Parathyroid adenoma (tissue), 2 donors: ENCODE measurements at regions not wholly inside any gene's neighbourhood (a gene's known extent, or its start where the extent isn't known, plus 50 kb on each side); places are given as distances from the start of the nearest gene placed in this dataset.

Experiments
- H2AFZ ChIP-seq: fragments of 300-600 bp; sonication (generic); one replicate; pipeline ENCODE4 v1.7.0; 2017; ENCODE audit warnings: antibody characterized with exemption, mild to moderate bottlenecking
- H3K27ac ChIP-seq: fragments of 300-600 bp; sonication (generic); one replicate; pipeline ENCODE4 v1.7.0; 2017
- H3K27me3 ChIP-seq: fragments of 300-600 bp; sonication (generic); one replicate; pipeline ENCODE4 v1.7.0; 2017; ENCODE audit warnings: low read length; ENCODE audit not compliant: control insufficient read depth, insufficient read depth
- H3K36me3 ChIP-seq: fragments of 300-600 bp; sonication (generic); one replicate; pipeline ENCODE4 v1.7.0; 2017; ENCODE audit warnings: low read length; ENCODE audit not compliant: control insufficient read depth, insufficient read depth
- H3K4me1 ChIP-seq: fragments of 300-600 bp; sonication (generic); one replicate; pipeline ENCODE4 v1.7.0; 2017; ENCODE audit warnings: control low read depth
- H3K4me2 ChIP-seq: fragments of 300-600 bp; sonication (generic); one replicate; pipeline ENCODE4 v1.7.0; 2017; ENCODE audit warnings: low read length
- H3K4me3 ChIP-seq: fragments of 300-600 bp; sonication (generic); one replicate; pipeline ENCODE4 v1.7.0; 2017; ENCODE audit warnings: low read depth, low read length
- H3K79me2 ChIP-seq: fragments of 300-600 bp; sonication (generic); one replicate; pipeline ENCODE4 v1.7.0; 2017; ENCODE audit warnings: control low read depth
- H3K9ac ChIP-seq: fragments of 300-600 bp; sonication (generic); one replicate; pipeline ENCODE4 v1.7.0; 2017; ENCODE audit warnings: mild to moderate bottlenecking
- H3K9me3 ChIP-seq: fragments of 300-600 bp; sonication (generic); one replicate; pipeline ENCODE4 v1.7.0; 2017; ENCODE audit warnings: low read length; ENCODE audit not compliant: control insufficient read depth
- CTCF ChIP-seq: fragments of 300-600 bp; sonication (generic); IDR thresholded peaks from one replicate; pipeline ENCODE4 v1.7.0; 2017; ENCODE audit warnings: antibody characterized with exemption, mild to moderate bottlenecking
- donor health status: primary hyperparathyroidism.

- no peak overlapping the region for H2AFZ ChIP-seq
- H3K9me3 ChIP-seq, result no peaks in the 10 kb centered on the region
- H3K4me2 ChIP-seq, result no peak overlapping the region
- H3K27ac ChIP-seq, result no peak overlapping the region
- no peak overlapping the region for H3K4me3 ChIP-seq
- H3K79me2 ChIP-seq, result no peaks in the 10 kb centered on the region
- no peaks in the 10 kb centered on the region for H3K27me3 ChIP-seq
- peak; percentile 19 for TF ChIP-seq CTCF
- H3K36me3 ChIP-seq, result no peaks in the 10 kb centered on the region
- no peaks in the 10 kb centered on the region for H3K4me1 ChIP-seq
- no peak overlapping the region for H3K9ac ChIP-seq
Observed at GRCh38 chr4:98745366-98745765, 87.0 kb upstream of the TSPAN5 start.

GRCh38 chr4:98744372-98745150, 86.2 kb upstream of the TSPAN5 start:
- Histone ChIP-seq H3K27ac (no peak overlapping the region), H3K36me3 (no peaks in the 10 kb centered on the region), H3K4me1 (no peaks in the 10 kb centered on the region), H3K9ac (no peak overlapping the region), H3K27me3 (no peaks in the 10 kb centered on the region), H3K4me3 (no peak overlapping the region), H3K79me2 (no peaks in the 10 kb centered on the region), H3K9me3 (no peaks in the 10 kb centered on the region), H2AFZ (no peak overlapping the region), H3K4me2 (no peak overlapping the region)
- no peak for TF ChIP-seq CTCF

- no peaks in the 10 kb centered on the region for H3K79me2 ChIP-seq
- H3K9me3 ChIP-seq, result no peaks in the 10 kb centered on the region
- H2AFZ ChIP-seq, result no peak overlapping the region
- no peak overlapping the region for H3K9ac ChIP-seq
- H3K27me3 ChIP-seq, result no peaks in the 10 kb centered on the region
- no peak overlapping the region for H3K27ac ChIP-seq
- H3K4me1 ChIP-seq, result no peaks in the 10 kb centered on the region
- H3K4me2 ChIP-seq, result no peak overlapping the region
- no peak overlapping the region for H3K4me3 ChIP-seq
- TF ChIP-seq CTCF, result no peak
- no peaks in the 10 kb centered on the region for H3K36me3 ChIP-seq
Observed at GRCh38 chr4:98741952-98742351, 83.5 kb upstream of the TSPAN5 start.

- no peak for TF ChIP-seq CTCF
- no peak overlapping the region for H3K4me3 ChIP-seq
Observed at GRCh38 chr4:98739751-98740150, 81.3 kb upstream of the TSPAN5 start.

GRCh38 chr4:98733601-98734000, 75.2 kb upstream of the TSPAN5 start:
- H2AFZ ChIP-seq, result no peak overlapping the region
- no peak overlapping the region for H3K27ac ChIP-seq
- no peaks in the 10 kb centered on the region for H3K27me3 ChIP-seq
- H3K4me1 ChIP-seq, result no peaks in the 10 kb centered on the region
- H3K4me3 ChIP-seq, result no peak overlapping the region
- no peak overlapping the region for H3K4me2 ChIP-seq
- no peaks in the 10 kb centered on the region for H3K79me2 ChIP-seq
- no peaks in the 10 kb centered on the region for H3K36me3 ChIP-seq
- TF ChIP-seq CTCF, result no peak
- no peaks in the 10 kb centered on the region for H3K9me3 ChIP-seq
- H3K9ac ChIP-seq, result no peak overlapping the region

More at GRCh38 chr4:98739751-98740150, 81.3 kb upstream of the TSPAN5 start:
- Histone ChIP-seq H3K27ac (no peak overlapping the region), H3K36me3 (no peaks in the 10 kb centered on the region), H3K9ac (no peak overlapping the region), H2AFZ (no peak overlapping the region), H3K27me3 (no peaks in the 10 kb centered on the region), H3K4me2 (no peak overlapping the region), H3K4me1 (no peaks in the 10 kb centered on the region), H3K79me2 (no peaks in the 10 kb centered on the region), H3K9me3 (no peaks in the 10 kb centered on the region)
